Fibroblast of gingiva (primary cell): ENCODE measurements at regions not wholly inside any gene's neighbourhood (a gene's known extent, or its start where the extent isn't known, plus 50 kb on each side); places are given as distances from the start of the nearest gene placed in this dataset.

Source experiments
- DNase-seq: peaks from one replicate; pipeline ENCODE4 v3.0.0-alpha.2; 2011; ENCODE audit warnings: low read depth

GRCh38 chr11:62073061-62073460 is 50.8 kb upstream of the INCENP start:
- DNase-seq: no peak

- no peak for DNase-seq
Observed at GRCh38 chr11:62071408-62071807, 52.4 kb upstream of the INCENP start.

- DNase-seq: no peak
Observed at GRCh38 chr11:62069986-62070919, 53.6 kb upstream of the INCENP start.

- no peak for DNase-seq
Observed at GRCh38 chr11:62069374-62069773, 54.4 kb upstream of the INCENP start.

GRCh38 chr11:62068730-62069129 is 55.1 kb upstream of the INCENP start:
- DNase-seq: no peak

GRCh38 chr11:62067741-62068140 is 56.1 kb upstream of the INCENP start:
- DNase-seq: no peak

GRCh38 chr11:62064221-62064620 is 59.6 kb upstream of the INCENP start:
- DNase-seq: no peak

GRCh38 chr11:62062223-62062861 is 61.5 kb upstream of the INCENP start:
- DNase-seq: no peak

GRCh38 chr11:62061356-62062222 is 62.2 kb upstream of the INCENP start:
- DNase-seq: no peak

- DNase-seq: no peak
Observed at GRCh38 chr11:62057069-62057468, 66.7 kb upstream of the INCENP start.

- no peak for DNase-seq
Observed at GRCh38 chr11:62055970-62056369, 67.8 kb upstream of the INCENP start.

GRCh38 chr11:62054484-62055121 is 69.2 kb upstream of the INCENP start:
- peak; percentile 52 for DNase-seq

- no peak for DNase-seq
Observed at GRCh38 chr11:62054081-62054480, 69.7 kb upstream of the INCENP start.

GRCh38 chr11:62050716-62051115 is 73.1 kb upstream of the INCENP start:
- no peak for DNase-seq

GRCh38 chr11:62048100-62048499 is 75.7 kb upstream of the INCENP start:
- peak; percentile 15 for DNase-seq

- no peak for DNase-seq
Observed at GRCh38 chr11:62046568-62047100, 77.2 kb upstream of the INCENP start.

GRCh38 chr11:62044639-62045121 is 77.2 kb upstream of the FTH1 start:
- DNase-seq: no peak

- no peak for DNase-seq
Observed at GRCh38 chr11:62035293-62035692, 67.9 kb upstream of the FTH1 start.

- DNase-seq: no peak
Observed at GRCh38 chr11:62034036-62034338, 66.6 kb upstream of the FTH1 start.

- DNase-seq: no peak
Observed at GRCh38 chr11:62033191-62034035, 66.0 kb upstream of the FTH1 start.
